Adrenal gland (tissue), 5 donors: ENCODE measurements at regions not wholly inside any gene's neighbourhood (a gene's known extent, or its start where the extent isn't known, plus 50 kb on each side); places are given as distances from the start of the nearest gene placed in this dataset.

Source experiments
- POLR2A ChIP-seq, 2 donors: fragments of 450-650 bp; IDR thresholded peaks; one replicate each; pipeline ENCODE4 v1.6.1; 2017; ENCODE audit warnings: antibody characterized with exemption in 2 of 2, mild to moderate bottlenecking in 2 of 2, moderate library complexity in 1 of 2
- TF ChIP-seq, protein P1 (sequence below), 6 experiments: fragments of 450-650 bp in 4 of 6; fragments of 200-600 bp in 2 of 6; sonication (generic) in 1 of 6; IDR thresholded peaks; 1 replicate in 5 of 6; 2 replicates in 1 of 6; pipeline versions ENCODE4 v1.5.1 to v1.8.0; 2016 to 2021; ENCODE audit warnings: antibody characterized with exemption in 6 of 6, mild to moderate bottlenecking in 2 of 6, moderate library complexity in 1 of 6
- donor health status: DM: no; HTN: no; CAD: no.

DNA sequence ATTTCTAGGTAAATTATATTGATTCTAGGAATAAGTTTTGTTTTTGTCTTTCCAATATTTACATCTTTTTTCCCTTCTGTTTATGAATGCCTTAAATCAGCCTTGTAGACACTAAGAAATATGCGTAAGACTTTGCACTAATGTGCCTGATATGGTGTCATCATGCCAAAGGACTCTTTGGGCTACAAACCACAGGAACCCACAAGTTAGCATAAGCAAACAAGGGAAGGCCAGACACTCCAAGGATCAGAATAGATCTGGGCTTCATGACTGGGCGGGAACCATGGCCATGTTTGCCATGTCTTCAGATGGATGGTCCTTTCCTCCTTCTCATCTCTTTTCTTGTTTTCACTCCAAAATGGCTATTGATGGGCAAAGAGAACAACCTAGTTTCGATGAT is 242.2 kb upstream of the CHRNA7 start:
- TF ChIP-seq, protein P1, sequence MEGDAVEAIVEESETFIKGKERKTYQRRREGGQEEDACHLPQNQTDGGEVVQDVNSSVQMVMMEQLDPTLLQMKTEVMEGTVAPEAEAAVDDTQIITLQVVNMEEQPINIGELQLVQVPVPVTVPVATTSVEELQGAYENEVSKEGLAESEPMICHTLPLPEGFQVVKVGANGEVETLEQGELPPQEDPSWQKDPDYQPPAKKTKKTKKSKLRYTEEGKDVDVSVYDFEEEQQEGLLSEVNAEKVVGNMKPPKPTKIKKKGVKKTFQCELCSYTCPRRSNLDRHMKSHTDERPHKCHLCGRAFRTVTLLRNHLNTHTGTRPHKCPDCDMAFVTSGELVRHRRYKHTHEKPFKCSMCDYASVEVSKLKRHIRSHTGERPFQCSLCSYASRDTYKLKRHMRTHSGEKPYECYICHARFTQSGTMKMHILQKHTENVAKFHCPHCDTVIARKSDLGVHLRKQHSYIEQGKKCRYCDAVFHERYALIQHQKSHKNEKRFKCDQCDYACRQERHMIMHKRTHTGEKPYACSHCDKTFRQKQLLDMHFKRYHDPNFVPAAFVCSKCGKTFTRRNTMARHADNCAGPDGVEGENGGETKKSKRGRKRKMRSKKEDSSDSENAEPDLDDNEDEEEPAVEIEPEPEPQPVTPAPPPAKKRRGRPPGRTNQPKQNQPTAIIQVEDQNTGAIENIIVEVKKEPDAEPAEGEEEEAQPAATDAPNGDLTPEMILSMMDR (IDR thresholded peaks at IDR 0.05): no peak
- TF ChIP-seq POLR2A (IDR thresholded peaks at IDR 0.05): no peak
